ENCODE measurements at regions not wholly inside any gene's neighbourhood (a gene's known extent, or its start where the extent isn't known, plus 50 kb on each side); places are given as distances from the start of the nearest gene placed in this dataset.

- TF ChIP-seq EZH2phosphoT487 (IDR thresholded peaks at IDR 0.05; ENCODE audit: low read depth, severe bottlenecking, unreplicated experiment) (no peak), CTCF (IDR thresholded peaks at IDR 0.05; ENCODE audit: poor library complexity) (no peak), EZH2 (IDR thresholded peaks at IDR 0.05; ENCODE audit: borderline replicate concordance) (no peak)
Measured at GRCh38 chr21:31394309-31394708, 50.2 kb upstream of the TIAM1 start.

All from hepatocyte (in vitro differentiated cells).